Breast epithelium (tissue), 4 donors: ENCODE measurements at regions not wholly inside any gene's neighbourhood (a gene's known extent, or its start where the extent isn't known, plus 50 kb on each side); places are given as distances from the start of the nearest gene placed in this dataset.

ENCODE experiments used
- DNase-seq, 2 donors: peaks; one replicate each; pipeline ENCODE4 v3.0.0-alpha.2; 2019; ENCODE audit warnings: low spot score in 2 of 2
- H3K27ac ChIP-seq, 2 donors: fragments of 200-600 bp; sonication (generic) in 1 of 2; one replicate each; pipeline ENCODE4 v1.5.1; 2016 to 2019; ENCODE audit warnings: mild to moderate bottlenecking in 1 of 2
- H3K27me3 ChIP-seq, 2 donors: fragments of 200-600 bp; sonication (generic) in 1 of 2; one replicate each; pipeline versions ENCODE4 v1.5.1 to v1.6.0; 2017 to 2019; ENCODE audit warnings: control low read depth in 1 of 2, mild to moderate bottlenecking in 1 of 2
- H3K36me3 ChIP-seq: fragments of 200-600 bp; one replicate; pipeline ENCODE4 v1.5.1; 2019
- H3K4me1 ChIP-seq, 2 donors: fragments of 200-600 bp; sonication (generic); one replicate each; pipeline ENCODE4 v1.5.1; 2016 to 2019; ENCODE audit warnings: control low read depth in 1 of 2
- H3K4me3 ChIP-seq, 3 donors: fragments of 200-600 bp; sonication (generic); 1 replicate in 2 of 3; 2 replicates in 1 of 3; pipeline ENCODE4 v1.5.1; 2016 to 2019; ENCODE audit warnings: mild to moderate bottlenecking in 3 of 3, moderate library complexity in 2 of 3
- H3K9me3 ChIP-seq, 2 donors: fragments of 200-600 bp; sonication (generic) in 1 of 2; one replicate each; pipeline ENCODE4 v1.5.1; 2016 to 2019; ENCODE audit warnings: control low read depth in 1 of 2
- POLR2A ChIP-seq: fragments of 450-650 bp; IDR thresholded peaks from one replicate; pipeline ENCODE4 v1.6.1; 2016; ENCODE audit warnings: antibody characterized with exemption, mild to moderate bottlenecking, moderate library complexity
- POLR2AphosphoS5 ChIP-seq, 3 donors: sonication (generic); formaldehyde crosslinking; IDR thresholded peaks; one replicate each; pipeline ENCODE4 v1.6.1; 2017; ENCODE audit warnings: antibody characterized with exemption in 3 of 3
- intact Hi-C: fragments of 100-400 bp; cut with DNase I; formaldehyde crosslinking; loops from one replicate; pipeline ENCODE4 v1.15.1; 2023; ENCODE audit warnings: low total_unique reads
- TF ChIP-seq, protein P1 (sequence below), 3 donors: fragments of 450-650 bp; IDR thresholded peaks; one replicate each; pipeline ENCODE4 v1.5.1; 2016 to 2017; ENCODE audit warnings: antibody characterized with exemption in 3 of 3, mild to moderate bottlenecking in 3 of 3, moderate library complexity in 3 of 3

DNA sequence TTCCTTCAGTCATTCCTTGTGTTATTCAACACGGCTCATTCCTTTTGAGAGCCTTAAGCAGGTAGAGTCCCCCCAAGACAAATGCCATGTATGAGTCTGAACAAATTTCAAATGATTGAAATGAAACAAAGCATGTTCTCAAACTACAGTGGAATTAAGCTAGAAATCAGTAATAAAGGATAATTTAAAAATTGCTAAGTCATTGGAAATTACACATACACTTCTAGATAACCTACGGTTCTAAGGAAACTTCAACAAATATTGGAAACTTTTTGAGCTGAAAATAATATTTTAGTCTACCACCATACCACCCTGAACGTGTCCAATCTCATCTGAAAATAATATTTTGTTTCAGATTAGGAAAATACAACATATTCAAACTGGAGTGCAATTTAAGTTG is 71.8 kb upstream of the UGP2 start:
- intact Hi-C loops: no loop called here
- TF ChIP-seq POLR2AphosphoS5 (IDR thresholded peaks at IDR 0.05) (no peak), POLR2A (no peak)
- TF ChIP-seq, protein P1, sequence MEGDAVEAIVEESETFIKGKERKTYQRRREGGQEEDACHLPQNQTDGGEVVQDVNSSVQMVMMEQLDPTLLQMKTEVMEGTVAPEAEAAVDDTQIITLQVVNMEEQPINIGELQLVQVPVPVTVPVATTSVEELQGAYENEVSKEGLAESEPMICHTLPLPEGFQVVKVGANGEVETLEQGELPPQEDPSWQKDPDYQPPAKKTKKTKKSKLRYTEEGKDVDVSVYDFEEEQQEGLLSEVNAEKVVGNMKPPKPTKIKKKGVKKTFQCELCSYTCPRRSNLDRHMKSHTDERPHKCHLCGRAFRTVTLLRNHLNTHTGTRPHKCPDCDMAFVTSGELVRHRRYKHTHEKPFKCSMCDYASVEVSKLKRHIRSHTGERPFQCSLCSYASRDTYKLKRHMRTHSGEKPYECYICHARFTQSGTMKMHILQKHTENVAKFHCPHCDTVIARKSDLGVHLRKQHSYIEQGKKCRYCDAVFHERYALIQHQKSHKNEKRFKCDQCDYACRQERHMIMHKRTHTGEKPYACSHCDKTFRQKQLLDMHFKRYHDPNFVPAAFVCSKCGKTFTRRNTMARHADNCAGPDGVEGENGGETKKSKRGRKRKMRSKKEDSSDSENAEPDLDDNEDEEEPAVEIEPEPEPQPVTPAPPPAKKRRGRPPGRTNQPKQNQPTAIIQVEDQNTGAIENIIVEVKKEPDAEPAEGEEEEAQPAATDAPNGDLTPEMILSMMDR (IDR thresholded peaks at IDR 0.05): no peak
- H3K9me3 ChIP-seq: peaks cover 0 to 10% of the 10 kb centered on the region in 2 donors

DNA sequence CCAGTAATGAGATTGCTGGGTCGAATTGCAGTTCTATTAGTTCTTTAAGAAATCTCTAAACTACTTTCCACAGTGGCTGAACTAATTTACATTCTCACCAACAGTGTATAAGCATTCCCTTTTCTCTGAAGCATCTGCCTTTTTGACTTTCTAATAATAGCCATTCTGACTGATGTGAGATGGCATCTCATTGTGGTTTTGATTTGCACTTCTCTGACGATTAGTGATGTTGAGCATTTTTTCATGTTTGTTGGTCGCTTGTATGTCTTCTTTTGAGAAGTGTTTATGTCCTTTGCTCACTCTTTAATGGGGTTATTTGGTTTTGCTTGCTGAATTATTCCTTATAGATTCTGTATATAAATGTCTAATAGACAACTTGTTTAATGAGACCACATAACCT is 69.6 kb upstream of the UGP2 start:
- Histone ChIP-seq H3K9me3 (peaks cover 0 to 6% of the 10 kb centered on the region in 2 donors), H3K4me3 (no peak overlapping the region)
- intact Hi-C loops: no loop called here

More for the DNA sequence above, 71.8 kb upstream of the UGP2 start:
- DNase-seq: no peak
- H3K4me1 ChIP-seq: no peaks in the 10 kb centered on the region
- no peak overlapping the region for H3K4me3 ChIP-seq
- no peak overlapping the region for H3K27ac ChIP-seq
- H3K27me3 ChIP-seq: no peaks in the 10 kb centered on the region
- H3K36me3 ChIP-seq: no peaks in the 10 kb centered on the region

DNA sequence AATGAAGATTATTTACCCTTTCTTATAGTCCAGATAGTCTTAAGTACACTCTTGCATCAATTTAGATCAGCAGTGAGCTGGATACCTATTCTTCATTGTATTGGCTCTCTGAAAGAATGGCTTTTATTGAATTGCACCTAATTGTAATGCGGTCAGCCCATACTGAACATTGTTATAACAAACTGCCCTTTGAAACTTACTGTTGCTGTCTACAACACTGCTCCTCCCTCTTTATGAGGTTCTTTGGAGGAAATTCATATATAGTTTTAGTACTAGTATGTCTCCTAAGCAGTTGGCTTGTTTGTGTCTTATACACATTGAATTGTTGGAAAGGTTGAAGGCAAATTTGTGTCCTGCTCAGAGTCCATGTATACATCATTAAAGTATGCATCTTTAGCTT is 66.5 kb upstream of the UGP2 start:
- intact Hi-C loops: no loop called here
- no peaks in the 10 kb centered on the region for H3K36me3 ChIP-seq
- no peaks in the 10 kb centered on the region for H3K9me3 ChIP-seq
- H3K27me3 ChIP-seq: no peaks in the 10 kb centered on the region
- no peak overlapping the region for H3K4me3 ChIP-seq
- DNase-seq: no peak
- TF ChIP-seq POLR2AphosphoS5 (IDR thresholded peaks at IDR 0.05) (no peak), POLR2A (no peak)
- TF ChIP-seq, protein P1 (IDR thresholded peaks at IDR 0.05): no peak
- H3K27ac ChIP-seq: no peak overlapping the region
- H3K4me1 ChIP-seq: no peaks in the 10 kb centered on the region

More for the DNA sequence above, 69.6 kb upstream of the UGP2 start:
- H3K4me1 ChIP-seq: no peaks in the 10 kb centered on the region
- no peak overlapping the region for H3K27ac ChIP-seq
- H3K36me3 ChIP-seq: no peaks in the 10 kb centered on the region
- TF ChIP-seq, protein P1 (IDR thresholded peaks at IDR 0.05): no peak
- no peak for TF ChIP-seq POLR2A
- TF ChIP-seq POLR2AphosphoS5 (IDR thresholded peaks at IDR 0.05): no peak
- no peaks in the 10 kb centered on the region for H3K27me3 ChIP-seq
- DNase-seq: no peak

DNA sequence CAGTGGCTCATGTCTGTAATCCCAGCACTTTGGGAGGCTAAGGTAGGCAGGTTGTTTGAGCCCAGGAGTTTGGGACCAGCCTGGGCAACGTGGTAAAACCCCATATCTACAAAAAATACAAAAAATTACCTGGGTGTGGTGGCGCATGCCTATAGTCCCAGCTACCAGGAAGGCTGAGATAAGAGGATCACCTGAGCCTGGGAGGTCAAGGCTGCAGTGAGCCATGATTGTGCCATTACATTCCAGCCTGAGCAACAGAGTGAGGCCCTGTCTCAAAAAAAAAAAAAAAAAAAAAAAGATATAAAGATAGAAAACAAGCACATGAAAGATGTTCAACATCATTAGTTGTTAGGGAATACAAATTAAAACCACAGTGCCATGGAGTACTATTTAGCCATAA is 65.3 kb upstream of the UGP2 start:
- Histone ChIP-seq H3K27me3 (no peaks in the 10 kb centered on the region), H3K27ac (no peak overlapping the region), H3K4me1 (no peaks in the 10 kb centered on the region), H3K36me3 (no peaks in the 10 kb centered on the region), H3K4me3 (no peak overlapping the region), H3K9me3 (no peaks in the 10 kb centered on the region)
- DNase-seq: no peak
- TF ChIP-seq POLR2AphosphoS5 (IDR thresholded peaks at IDR 0.05) (no peak), POLR2A (no peak)
- TF ChIP-seq, protein P1 (IDR thresholded peaks at IDR 0.05): no peak
- intact Hi-C loops: no loop called here

DNA sequence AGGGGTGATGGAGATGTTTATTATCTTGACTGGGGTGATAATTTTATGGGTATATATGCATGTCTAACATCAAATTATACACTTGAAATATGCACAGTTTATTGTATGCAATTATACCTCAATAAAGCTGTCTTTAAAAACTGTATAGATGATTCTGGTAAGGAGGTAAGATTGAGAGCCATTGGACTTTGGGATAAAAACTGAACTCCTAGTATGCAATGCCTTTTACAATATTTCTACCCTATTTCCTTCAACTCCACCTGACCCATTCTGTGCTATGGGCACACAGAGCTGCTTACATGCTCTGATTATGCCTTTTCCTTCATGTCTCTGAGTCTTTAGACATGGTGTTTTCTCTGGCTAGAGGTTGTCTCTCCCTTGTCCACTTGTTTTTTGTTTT is 63.9 kb upstream of the UGP2 start:
- H3K36me3 ChIP-seq: no peaks in the 10 kb centered on the region
- H3K27me3 ChIP-seq: no peaks in the 10 kb centered on the region
- DNase-seq: no peak
- no peaks in the 10 kb centered on the region for H3K9me3 ChIP-seq
- intact Hi-C loops: no loop called here
- H3K4me3 ChIP-seq: no peak overlapping the region
- H3K4me1 ChIP-seq: no peaks in the 10 kb centered on the region
- TF ChIP-seq POLR2AphosphoS5 (IDR thresholded peaks at IDR 0.05) (no peak), POLR2A (no peak)
- TF ChIP-seq, protein P1 (IDR thresholded peaks at IDR 0.05): no peak
- H3K27ac ChIP-seq: no peak overlapping the region
